Sciatic nerve (tissue), 2 donors: ENCODE measurements at regions not wholly inside any gene's neighbourhood (a gene's known extent, or its start where the extent isn't known, plus 50 kb on each side); places are given as distances from the start of the nearest gene placed in this dataset.
"Not testable (repeated sequence)": the region's sequence is repeated elsewhere in the genome, so short reads cannot be mapped to it uniquely, and the experiment has no call there.

Experiments
- ATAC-seq: fragments of 200-7000 bp; cut with Tn5 transposase; one replicate; pipeline ENCODE4 v1.9.1; 2020; ENCODE audit warnings: mild to moderate bottlenecking, moderate library complexity
- DNase-seq: peaks from one replicate; pipeline ENCODE4 v3.0.0-alpha.2; 2020; ENCODE audit warnings: low spot score
- intact Hi-C: fragments of 100-400 bp; cut with DNase I; formaldehyde crosslinking; loops from one replicate; pipeline ENCODE4 v1.14.2; 2022
- donor health status: DM: no; HTN: no; CAD: no.
- donor health status: DM: no; HTN: no; CAD: no.

DNA sequence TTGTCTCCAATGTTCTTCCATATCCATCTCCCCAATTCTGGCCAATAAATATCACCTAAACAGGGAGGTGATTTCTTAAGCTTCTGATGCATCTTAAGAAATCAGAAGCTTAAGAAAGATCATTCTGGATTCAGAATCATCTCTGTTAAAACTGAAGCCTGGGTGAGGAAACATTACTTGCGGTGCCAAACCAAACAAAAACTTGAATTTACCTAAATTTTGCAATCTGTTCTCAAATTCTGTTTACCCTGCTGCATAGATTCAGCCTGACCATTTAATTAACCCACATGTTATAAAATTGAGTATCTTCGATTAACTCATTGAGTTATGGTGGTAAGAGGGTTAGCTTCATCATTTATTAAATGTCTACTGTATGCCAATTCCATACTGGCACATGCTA is 204.4 kb upstream of the ZNF385D start:
- ATAC-seq (no peak), DNase-seq (no peak)
- intact Hi-C loops, result no loop called here

GRCh38 chr3:21960033-21960432 is 209.0 kb upstream of the ZNF385D start:
- intact Hi-C loops, result no loop called here
- no peak for ATAC-seq
- no peak for DNase-seq

- ATAC-seq (no peak), DNase-seq (no peak)
- intact Hi-C loops, result no loop called here
Observed at GRCh38 chr3:21962456-21962855, 211.4 kb upstream of the ZNF385D start.

DNA sequence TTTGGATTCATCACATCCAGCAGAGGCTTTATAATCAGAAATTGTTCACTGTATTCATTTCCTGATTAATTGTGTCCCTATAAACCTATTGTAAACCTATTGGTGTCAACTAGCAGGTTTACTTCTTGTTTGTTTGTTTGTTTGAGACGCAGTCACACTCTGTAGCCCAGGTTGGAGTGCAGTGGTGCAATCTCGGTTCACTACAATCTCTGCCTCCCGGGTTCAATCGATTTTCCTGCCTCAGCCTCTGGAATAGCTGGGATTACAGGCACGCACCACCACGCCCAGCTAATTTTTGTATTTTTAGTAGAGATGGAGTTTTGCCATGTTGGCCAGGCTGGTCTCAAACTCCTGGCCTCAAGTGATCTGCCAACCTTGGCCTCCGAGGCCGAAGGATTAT is 215.4 kb upstream of the ZNF385D start:
- DNase-seq, intact Hi-C loops, ATAC-seq: not testable (repeated sequence)

DNA sequence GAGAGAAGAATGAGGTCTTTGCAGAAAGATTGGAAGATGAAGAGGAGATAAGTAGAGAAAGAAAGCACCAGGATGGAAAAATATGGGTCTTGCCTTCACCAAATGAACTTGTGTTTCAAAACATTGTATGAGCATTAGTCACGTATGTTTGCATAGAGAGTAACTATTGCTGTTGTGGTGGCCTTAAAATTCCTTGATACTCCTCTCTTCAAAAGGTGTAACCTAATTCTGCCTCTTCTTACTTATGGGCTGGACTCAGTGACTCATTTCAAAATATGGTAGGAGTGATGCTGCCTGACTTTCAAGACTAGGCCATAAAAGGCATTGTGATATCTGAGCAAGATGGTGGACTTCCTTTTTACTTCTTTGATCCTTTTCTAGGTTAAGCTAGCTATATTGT is 228.7 kb upstream of the ZNF385D start:
- ATAC-seq (no peak), DNase-seq (no peak)
- intact Hi-C loops, result no loop called here

GRCh38 chr3:21989341-21990042 is 238.5 kb upstream of the ZNF385D start:
- DNase-seq, result no peak
- intact Hi-C loops, result no loop called here
- ATAC-seq, result no peak

DNA sequence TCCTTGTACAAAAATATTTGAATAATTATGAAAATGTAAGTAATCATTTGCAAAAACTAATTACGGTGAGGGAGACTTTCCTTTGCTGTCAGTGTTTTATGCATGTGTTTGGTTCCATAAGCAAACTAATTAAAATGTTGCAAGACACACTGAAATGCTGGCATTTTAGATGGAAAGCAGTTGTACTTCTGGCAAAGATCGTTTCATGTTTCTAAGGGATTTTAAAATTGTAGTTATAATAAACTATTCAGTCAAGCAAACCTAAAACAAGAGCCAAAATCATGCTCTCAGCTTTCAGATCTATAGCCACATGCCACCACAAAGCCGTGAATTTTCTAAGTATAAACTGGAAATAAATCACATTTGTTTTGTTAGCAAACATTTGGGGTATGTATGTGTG is 240.1 kb upstream of the ZNF385D start:
- no peak for ATAC-seq
- no peak for DNase-seq
- intact Hi-C loops, result no loop called here

- DNase-seq, result no peak
- intact Hi-C loops, result no loop called here
- no peak for ATAC-seq
Observed at GRCh38 chr3:21995079-21995607, 244.1 kb upstream of the ZNF385D start.

GRCh38 chr3:22007368-22007767 is 256.4 kb upstream of the ZNF385D start:
- ATAC-seq (no peak), DNase-seq (no peak)
- intact Hi-C loops, result no loop called here

DNA sequence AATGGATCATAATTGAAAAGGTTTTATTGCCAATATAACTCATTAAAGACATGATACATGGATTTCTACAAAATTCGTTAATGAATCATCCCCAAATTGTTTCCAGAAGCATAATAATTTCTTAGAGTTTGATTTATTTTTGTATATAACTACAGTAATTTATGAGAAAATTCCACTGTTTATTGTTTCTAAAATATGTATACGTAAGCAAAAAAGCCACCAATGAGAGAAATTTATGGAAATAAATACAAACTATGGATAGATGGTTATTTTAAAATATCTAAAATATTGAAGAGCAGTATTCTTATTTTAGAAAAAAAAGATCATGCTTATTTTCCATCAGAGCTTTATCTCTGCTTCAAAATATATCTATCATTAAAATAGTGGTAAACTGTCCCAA is 260.0 kb upstream of the ZNF385D start:
- DNase-seq (no peak), ATAC-seq (no peak)
- intact Hi-C loops, result no loop called here

DNA sequence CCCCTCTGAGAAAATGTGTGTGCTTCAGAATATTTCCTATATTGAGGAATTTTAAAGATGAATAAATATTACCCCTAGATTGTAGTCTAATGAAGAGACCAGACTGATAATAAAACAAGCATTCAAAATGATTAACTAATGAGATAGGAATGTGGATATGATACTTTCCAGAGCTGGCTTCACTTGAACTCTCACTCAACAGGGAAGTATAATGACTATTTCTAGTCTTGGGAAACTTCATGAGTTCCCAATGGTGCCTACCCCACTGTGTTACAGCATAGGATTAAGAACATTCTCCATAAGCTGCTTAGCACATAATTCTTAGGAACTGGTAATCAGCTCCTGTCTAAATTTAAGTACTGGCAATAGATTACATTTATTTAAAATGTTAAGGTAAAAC is 261.5 kb upstream of the ZNF385D start:
- intact Hi-C loops, result no loop called here
- ATAC-seq (no peak), DNase-seq (no peak)

GRCh38 chr3:22013641-22014040 is 262.6 kb upstream of the ZNF385D start:
- intact Hi-C loops, result no loop called here
- no peak for DNase-seq
- no peak for ATAC-seq

GRCh38 chr3:22016197-22016596 is 265.2 kb upstream of the ZNF385D start:
- intact Hi-C loops, result no loop called here
- DNase-seq, result no peak
- no peak for ATAC-seq

- ATAC-seq, DNase-seq, intact Hi-C loops: not testable (repeated sequence)
Observed at GRCh38 chr3:22024638-22025037, 273.6 kb upstream of the ZNF385D start.

- ATAC-seq (no peak), DNase-seq (no peak)
Observed at GRCh38 chr3:22029480-22029879, 278.5 kb upstream of the ZNF385D start.

DNA sequence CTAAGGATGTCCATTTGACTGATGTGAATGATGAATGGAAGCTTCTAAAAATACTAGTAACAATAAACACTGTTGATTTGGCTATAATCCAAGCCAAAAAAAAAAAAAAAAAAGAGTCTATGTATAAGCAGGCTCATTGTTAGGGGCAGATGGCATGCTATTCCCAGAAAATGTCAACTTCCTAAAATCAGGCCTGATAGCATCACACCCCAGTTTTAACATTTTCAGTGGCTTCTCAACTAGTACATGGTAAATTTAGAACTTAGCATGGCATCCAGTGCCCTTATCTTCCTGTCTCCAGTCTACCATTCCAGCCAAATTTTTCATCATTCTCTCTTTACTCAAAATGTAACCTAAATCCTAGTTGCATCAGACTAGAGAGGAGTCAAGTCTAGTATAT is 288.2 kb upstream of the ZNF385D start:
- ATAC-seq (no peak), DNase-seq (no peak)
- intact Hi-C loops, result no loop called here

More at GRCh38 chr3:22029480-22029879, 278.5 kb upstream of the ZNF385D start:
- intact Hi-C loops, result no loop called here

GRCh38 chr3:22040150-22040549 is 289.1 kb upstream of the ZNF385D start:
- intact Hi-C loops, result no loop called here
- no peak for DNase-seq
- no peak for ATAC-seq

GRCh38 chr3:22045882-22046281 is 294.9 kb upstream of the ZNF385D start:
- DNase-seq, result no peak
- ATAC-seq, result no peak
- intact Hi-C loops, result no loop called here

- DNase-seq (no peak), ATAC-seq (no peak)
- intact Hi-C loops, result no loop called here
Observed at GRCh38 chr3:22063500-22063899, 312.5 kb upstream of the ZNF385D start.

GRCh38 chr3:22068619-22069018 is 317.6 kb upstream of the ZNF385D start:
- intact Hi-C loops, result no loop called here
- DNase-seq (no peak), ATAC-seq (no peak)

GRCh38 chr3:22088204-22088603 is 337.2 kb upstream of the ZNF385D start:
- intact Hi-C loops, result no loop called here
- ATAC-seq (no peak), DNase-seq (no peak)
